Activated CD8-positive, alpha-beta T cell treated with anti-CD3 and anti-CD28 coated beads, Interleukin-2, amount 10 ng/mL, durations not matched to agents 7 days and 5 days (primary cell): ENCODE measurements at regions not wholly inside any gene's neighbourhood (a gene's known extent, or its start where the extent isn't known, plus 50 kb on each side); places are given as distances from the start of the nearest gene placed in this dataset.

ENCODE experiments used
- ATAC-seq: fragments of 150-1000 bp; cut with Tn5 transposase; one replicate; pipeline ENCODE4 v1.10.0; 2021; ENCODE audit warnings: moderate library complexity
- CTCF ChIA-PET: fragments of 350-600 bp; sonication (Branson Sonifier 250); formaldehyde crosslinking; loops from one replicate; lab custom pipeline; 2021; ENCODE audit warnings: antibody characterized with exemption; lab: Charles Lee
- POLR2A ChIA-PET: fragments of 350-600 bp; sonication (Branson Sonifier 250); formaldehyde crosslinking; loops from one replicate; lab custom pipeline; 2021; ENCODE audit warnings: antibody characterized with exemption; lab: Charles Lee
- DNase-seq: peaks from one replicate; pipeline ENCODE4 v3.0.0-alpha.2; 2020
- H3K27ac Mint-ChIP-seq: one replicate; pipeline ENCODE4 v1.8.0; 2021; ENCODE audit warnings: mild to moderate bottlenecking, mixed read lengths
- H3K27me3 Mint-ChIP-seq: one replicate; pipeline ENCODE4 v1.8.0; 2021; ENCODE audit warnings: low read depth, mixed read lengths
- H3K36me3 Mint-ChIP-seq: one replicate; pipeline ENCODE4 v1.8.0; 2021; ENCODE audit warnings: low read depth, mixed read lengths
- H3K4me1 Mint-ChIP-seq: one replicate; pipeline ENCODE4 v1.8.0; 2021; ENCODE audit warnings: low read depth, mixed read lengths
- H3K4me3 Mint-ChIP-seq: one replicate; pipeline ENCODE4 v1.8.0; 2021; ENCODE audit warnings: mild to moderate bottlenecking, mixed read lengths
- H3K9me3 Mint-ChIP-seq: one replicate; pipeline ENCODE4 v1.8.0; 2022; ENCODE audit warnings: mixed read lengths; ENCODE audit not compliant: insufficient read depth

DNA sequence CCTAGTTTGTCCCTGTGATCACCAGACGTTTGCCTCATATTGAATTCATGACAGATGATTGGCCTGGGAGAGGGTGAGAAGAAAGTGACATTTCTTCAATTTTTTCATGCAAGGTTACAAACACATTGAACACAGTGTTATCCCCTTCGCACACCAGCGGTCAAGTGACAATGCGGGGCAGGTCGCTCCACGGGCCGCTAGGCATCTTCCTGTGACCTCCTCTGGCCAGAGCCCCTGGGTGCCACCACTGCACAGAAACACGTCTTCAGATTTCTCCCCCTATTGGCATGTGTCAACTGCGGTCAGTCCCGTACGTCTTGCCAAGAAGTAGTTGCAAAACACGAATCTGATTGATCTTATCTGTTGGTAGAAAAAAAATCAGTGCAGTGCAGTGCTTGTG lies 97.1 kb downstream of the PXDC1 start:
- no peaks in the 10 kb centered on the region for H3K36me3 Mint-ChIP-seq
- DNase-seq (no peak), ATAC-seq (no peak)
- ChIA-PET CTCF (interaction anchor here (0.7 kb wide), 1 partner anchor 222 kb away, joined by 3 read pairs; no protein-coding TSS in a partner anchor), POLR2A (no interaction called here)
- H3K27ac Mint-ChIP-seq: no peak overlapping the region
- no peak overlapping the region for H3K4me3 Mint-ChIP-seq
- H3K27me3 Mint-ChIP-seq: no peaks in the 10 kb centered on the region
- H3K4me1 Mint-ChIP-seq: no peaks in the 10 kb centered on the region
- H3K9me3 Mint-ChIP-seq: no peaks in the 10 kb centered on the region

DNA sequence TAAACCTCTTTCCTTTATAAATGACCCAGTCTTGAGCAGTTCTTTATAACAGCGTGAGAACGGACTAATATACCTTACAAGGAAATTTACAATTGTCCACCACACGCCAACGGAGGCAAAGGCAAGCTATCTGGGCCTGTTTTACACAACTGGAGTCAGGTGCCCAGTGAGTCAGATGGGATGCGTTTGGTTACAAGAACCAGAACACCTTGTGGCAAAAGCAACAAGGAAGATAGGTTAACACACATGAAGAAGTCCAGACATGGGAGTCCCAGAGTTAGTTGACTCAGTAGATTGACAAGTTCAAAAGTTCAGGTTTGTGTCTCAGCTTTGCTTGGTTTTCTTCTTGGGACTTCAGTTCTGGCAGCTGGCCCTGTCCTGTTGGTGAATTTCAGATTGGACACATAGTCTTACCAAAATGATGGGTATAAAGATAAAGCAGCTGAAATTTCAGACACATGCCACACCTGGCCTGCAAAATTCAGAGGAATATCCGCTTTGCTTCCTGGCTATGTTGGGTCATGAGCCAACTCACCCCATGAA lies 97.9 kb downstream of the PXDC1 start:
- no peaks in the 10 kb centered on the region for H3K4me1 Mint-ChIP-seq
- no peaks in the 10 kb centered on the region for H3K27me3 Mint-ChIP-seq
- H3K27ac Mint-ChIP-seq: no peak overlapping the region
- no peak overlapping the region for H3K4me3 Mint-ChIP-seq
- ATAC-seq (no peak), DNase-seq (no peak)
- no peaks in the 10 kb centered on the region for H3K9me3 Mint-ChIP-seq
- ChIA-PET CTCF (no interaction called here), POLR2A (no interaction called here)
- no peaks in the 10 kb centered on the region for H3K36me3 Mint-ChIP-seq

DNA sequence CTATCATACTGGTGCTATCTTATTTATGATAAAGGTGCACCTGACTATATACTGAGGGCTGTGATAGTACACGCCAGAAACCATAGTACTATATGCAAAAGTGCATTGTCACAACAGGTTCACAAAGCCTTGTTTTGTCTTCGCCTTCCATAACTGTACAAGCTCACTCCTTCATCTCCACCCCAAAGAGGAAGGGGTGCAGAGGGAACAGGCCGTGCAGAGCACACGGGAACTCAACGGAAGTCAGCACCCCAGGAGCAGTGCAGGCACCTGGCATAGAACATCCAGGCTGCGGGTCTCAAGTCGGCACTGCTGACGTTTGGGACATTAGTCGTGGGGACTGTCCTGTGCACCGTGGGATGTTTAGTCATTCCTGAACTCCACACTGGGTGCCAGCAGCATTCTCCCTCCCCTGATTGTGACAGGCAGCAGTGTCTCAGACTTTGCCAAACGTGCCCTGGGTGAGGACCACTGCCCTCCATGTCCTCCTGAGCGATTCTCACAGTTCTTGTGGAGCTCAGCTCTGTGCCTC lies 99.7 kb downstream of the PXDC1 start:
- H3K27ac Mint-ChIP-seq: no peak overlapping the region
- H3K36me3 Mint-ChIP-seq: no peaks in the 10 kb centered on the region
- no peak for DNase-seq
- no peak for ATAC-seq
- ChIA-PET CTCF (no interaction called here), POLR2A (no interaction called here)
- no peaks in the 10 kb centered on the region for H3K27me3 Mint-ChIP-seq
- no peaks in the 10 kb centered on the region for H3K4me1 Mint-ChIP-seq
- no peaks in the 10 kb centered on the region for H3K9me3 Mint-ChIP-seq
- no peak overlapping the region for H3K4me3 Mint-ChIP-seq

DNA sequence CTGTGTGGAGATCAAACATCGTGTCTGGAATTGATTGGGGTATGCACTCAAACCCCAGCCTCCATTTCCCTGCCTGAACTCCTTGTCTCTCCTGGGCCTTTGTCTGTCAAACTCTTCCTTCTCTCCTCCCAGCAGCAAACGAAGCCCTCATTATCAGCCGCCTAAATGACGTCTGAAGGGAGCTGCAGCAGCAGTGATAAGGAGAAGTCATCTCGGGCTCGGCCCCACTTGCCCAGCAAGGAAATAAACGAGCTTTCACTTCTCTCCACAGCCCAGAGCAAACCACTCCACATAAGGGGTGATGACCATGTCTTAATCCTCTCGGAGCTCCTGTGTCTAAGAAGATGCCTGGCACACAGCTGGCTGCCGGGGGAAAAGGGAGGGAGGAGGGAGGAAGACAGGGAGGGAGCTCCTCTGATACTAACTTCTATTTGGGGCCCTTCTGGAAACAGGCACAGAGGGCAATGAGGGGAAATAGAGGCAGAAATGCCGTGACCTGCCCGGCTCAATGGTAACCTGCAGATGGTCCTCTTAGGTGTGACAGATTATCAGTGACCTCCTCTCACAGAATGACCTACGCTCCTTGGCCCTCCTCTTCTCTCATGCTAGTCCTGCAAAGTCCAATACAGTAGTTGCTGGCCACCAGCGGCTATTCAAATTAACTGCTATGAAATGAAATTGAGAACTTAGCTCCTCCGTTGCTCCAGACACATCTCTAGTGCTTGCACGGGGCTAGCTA lies 100.4 kb downstream of the PXDC1 start:
- DNase-seq: no peak
- Mint-ChIP-seq H3K4me1 (no peaks in the 10 kb centered on the region), H3K4me3 (no peak overlapping the region), H3K27ac (no peak overlapping the region), H3K9me3 (no peaks in the 10 kb centered on the region), H3K36me3 (no peaks in the 10 kb centered on the region), H3K27me3 (no peaks in the 10 kb centered on the region)
- ChIA-PET CTCF (no interaction called here), POLR2A (no interaction called here)
- no peak for ATAC-seq

DNA sequence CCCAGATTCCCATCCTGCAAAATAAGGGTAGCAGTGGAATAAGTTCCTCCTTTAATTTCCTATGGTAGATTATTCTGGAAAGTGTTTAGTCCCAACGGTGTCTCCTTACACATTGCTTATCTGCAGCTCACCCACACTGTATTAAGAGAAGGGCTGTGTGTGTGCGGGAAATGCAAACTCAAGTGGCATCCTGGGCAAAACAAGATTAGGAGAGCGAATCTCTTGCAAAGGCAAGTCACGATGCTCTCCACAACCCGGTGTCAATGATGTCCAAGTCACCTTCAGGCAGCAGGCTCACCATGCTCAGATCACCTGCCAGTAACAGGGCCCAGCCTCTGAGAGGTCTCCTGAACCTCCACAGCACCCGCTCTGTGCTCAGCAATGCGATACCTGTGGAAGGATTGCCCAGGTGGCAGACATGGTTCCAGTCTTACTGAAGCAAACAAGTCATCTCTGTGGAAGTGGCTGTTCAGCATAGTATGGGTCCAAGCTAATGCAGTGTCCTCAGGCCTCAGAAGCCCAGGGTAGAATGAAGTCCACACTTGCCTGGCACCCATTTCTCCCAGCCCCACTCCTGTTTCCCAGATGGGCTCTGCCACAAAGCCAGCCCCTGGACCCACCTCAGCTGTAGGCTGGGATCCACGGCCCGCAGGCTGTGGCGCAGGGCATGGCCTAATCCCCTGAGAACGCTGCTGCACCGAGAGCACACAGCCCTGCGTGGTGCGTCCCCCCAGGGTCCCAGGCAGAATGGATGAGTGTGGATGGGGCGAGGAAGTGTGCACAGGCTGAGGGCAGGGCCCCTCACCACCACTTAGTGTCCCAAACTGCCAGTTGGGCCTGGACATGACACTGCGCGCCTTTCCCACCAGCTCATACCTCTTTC lies 101.2 kb downstream of the PXDC1 start:
- H3K27ac Mint-ChIP-seq: no peak overlapping the region
- ChIA-PET POLR2A (no interaction called here), CTCF (no interaction called here)
- ATAC-seq (no peak), DNase-seq (no peak)
- no peaks in the 10 kb centered on the region for H3K4me1 Mint-ChIP-seq
- H3K4me3 Mint-ChIP-seq: no peak overlapping the region
- H3K9me3 Mint-ChIP-seq: no peaks in the 10 kb centered on the region
- H3K36me3 Mint-ChIP-seq: no peaks in the 10 kb centered on the region
- H3K27me3 Mint-ChIP-seq: no peaks in the 10 kb centered on the region

DNA sequence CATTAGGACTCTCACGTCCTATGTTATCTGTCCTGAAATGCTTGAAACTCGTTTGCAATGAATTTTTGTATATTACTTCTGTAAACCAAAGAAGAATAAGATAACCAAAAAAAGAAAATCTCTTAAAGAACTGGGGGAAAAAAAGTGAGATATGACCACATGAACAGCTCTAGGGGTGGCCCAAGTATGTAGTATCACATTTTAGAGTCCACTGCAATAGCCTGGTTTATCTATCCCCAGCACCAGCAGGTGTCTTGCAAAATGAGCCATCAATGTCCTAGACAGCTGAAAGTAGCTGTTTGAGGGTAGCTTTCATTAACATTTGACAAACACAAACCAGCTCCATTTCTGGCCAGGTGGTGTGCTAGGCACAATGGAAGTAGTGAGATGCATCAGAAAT lies 102.8 kb downstream of the PXDC1 start:
- H3K36me3 Mint-ChIP-seq: no peaks in the 10 kb centered on the region
- H3K4me3 Mint-ChIP-seq: no peak overlapping the region
- POLR2A ChIA-PET: no interaction called here
- no peaks in the 10 kb centered on the region for H3K27me3 Mint-ChIP-seq
- no peak for DNase-seq
- no peak for ATAC-seq
- no peaks in the 10 kb centered on the region for H3K9me3 Mint-ChIP-seq
- CTCF ChIA-PET: no interaction called here
- no peak overlapping the region for H3K27ac Mint-ChIP-seq
- no peaks in the 10 kb centered on the region for H3K4me1 Mint-ChIP-seq

DNA sequence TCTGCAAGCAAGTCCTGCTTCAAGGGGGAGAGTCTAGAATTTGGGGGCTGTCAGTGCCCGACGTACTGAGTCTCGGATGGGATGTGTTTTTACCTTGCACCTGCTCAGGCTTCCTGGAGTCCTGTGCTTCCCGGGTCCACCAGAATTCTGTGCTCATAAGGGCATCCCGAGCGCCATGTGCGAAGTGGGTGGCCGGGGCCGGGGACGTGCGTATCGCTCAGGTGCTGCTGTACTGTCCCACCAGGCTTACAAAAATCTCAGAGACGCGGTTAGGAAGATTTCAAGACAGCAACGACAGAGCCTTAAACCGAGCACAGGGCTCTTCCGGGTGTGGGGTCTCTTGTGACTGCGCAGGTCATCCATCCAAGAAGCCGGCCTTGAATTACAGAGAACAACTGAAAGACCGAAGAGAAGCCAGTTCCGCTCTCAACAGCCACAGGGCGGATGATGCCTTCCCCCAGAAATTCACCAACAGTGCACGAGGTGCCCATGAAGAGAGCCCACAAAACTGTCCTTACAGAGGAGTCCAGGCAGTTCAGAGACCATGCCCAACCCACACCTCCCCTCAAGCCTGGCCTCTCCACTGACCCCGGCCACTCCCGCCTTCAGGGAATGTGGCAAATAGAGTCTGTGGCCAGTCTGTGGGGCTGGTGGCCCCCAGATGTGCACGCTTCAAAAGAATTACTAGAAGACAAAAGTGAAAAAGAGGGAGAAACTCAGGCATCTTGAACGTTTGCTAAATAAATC lies 104.7 kb downstream of the PXDC1 start:
- ATAC-seq (no peak), DNase-seq (no peak)
- Mint-ChIP-seq H3K4me1 (no peaks in the 10 kb centered on the region), H3K4me3 (no peak overlapping the region), H3K36me3 (no peaks in the 10 kb centered on the region), H3K27me3 (no peaks in the 10 kb centered on the region), H3K9me3 (no peaks in the 10 kb centered on the region), H3K27ac (no peak overlapping the region)
- POLR2A ChIA-PET: no interaction called here
- CTCF ChIA-PET: no interaction called here

DNA sequence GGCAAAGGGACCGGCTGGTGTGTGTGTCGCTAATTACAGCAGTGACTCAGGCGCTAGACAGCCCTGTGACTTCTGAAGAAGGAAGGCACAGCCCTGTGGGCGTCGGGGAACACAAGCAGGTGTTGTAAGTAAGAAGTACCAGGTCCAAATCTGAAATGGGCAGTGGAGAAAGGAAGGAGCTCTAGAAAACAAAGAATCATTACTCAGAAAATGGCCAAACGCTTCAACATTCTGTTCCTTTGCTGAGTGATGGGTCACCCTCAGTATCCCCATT lies 106.8 kb downstream of the PXDC1 start:
- no peaks in the 10 kb centered on the region for H3K9me3 Mint-ChIP-seq
- POLR2A ChIA-PET: interaction anchor here (0.5 kb wide), 1 partner anchor 17 kb away, joined by 3 read pairs; no protein-coding TSS in a partner anchor
- H3K27ac Mint-ChIP-seq: no peak overlapping the region
- H3K4me1 Mint-ChIP-seq: no peaks in the 10 kb centered on the region
- no peaks in the 10 kb centered on the region for H3K36me3 Mint-ChIP-seq
- DNase-seq (no peak), ATAC-seq (no peak)
- H3K27me3 Mint-ChIP-seq: no peaks in the 10 kb centered on the region
- H3K4me3 Mint-ChIP-seq: no peak overlapping the region
- CTCF ChIA-PET: no interaction called here

DNA sequence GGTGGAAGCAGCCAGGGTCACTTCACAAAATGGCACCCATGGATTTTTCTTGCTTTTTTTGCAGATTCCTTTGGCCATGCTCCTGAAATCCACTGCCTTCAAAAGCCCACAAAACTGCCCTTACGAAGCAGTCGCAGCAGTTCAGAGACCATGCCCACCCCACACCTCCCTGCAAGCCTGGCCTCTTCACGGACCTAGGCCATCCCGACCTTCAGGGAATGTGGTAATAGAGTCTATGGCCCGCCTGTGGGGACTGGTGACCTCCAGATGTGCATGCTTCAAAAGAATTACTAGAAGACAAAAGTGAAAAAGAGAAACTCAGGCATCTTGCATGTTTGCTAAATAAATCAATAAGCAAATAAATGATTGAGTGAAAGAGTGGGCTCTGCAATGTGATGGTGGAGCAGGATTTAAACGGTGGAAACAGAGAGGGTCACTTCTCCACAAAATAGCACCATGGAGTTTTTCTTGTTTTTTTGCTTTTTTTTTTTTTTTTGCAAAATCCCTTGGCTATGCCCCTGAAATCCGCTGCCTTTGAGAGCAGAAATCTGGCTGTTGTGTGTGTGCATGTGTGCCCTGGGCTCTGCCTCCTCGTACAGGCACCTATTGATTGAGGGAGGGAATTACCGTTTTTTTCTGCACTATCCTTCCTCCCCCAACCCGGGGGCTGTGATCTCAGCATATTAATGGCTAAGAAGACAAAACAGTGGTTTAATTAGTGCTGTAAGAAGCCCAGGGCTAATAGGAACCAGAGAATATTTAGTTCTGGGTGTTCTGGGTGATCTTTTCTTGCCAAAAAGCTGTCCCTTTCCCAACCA lies 107.4 kb downstream of the PXDC1 start:
- no peaks in the 10 kb centered on the region for H3K4me1 Mint-ChIP-seq
- POLR2A ChIA-PET: interaction anchor here (0.5 kb wide), 1 partner anchor 17 kb away, joined by 3 read pairs; no protein-coding TSS in a partner anchor
- H3K9me3 Mint-ChIP-seq: no peaks in the 10 kb centered on the region
- CTCF ChIA-PET: no interaction called here
- ATAC-seq (no peak), DNase-seq (no peak)
- H3K27ac Mint-ChIP-seq: no peak overlapping the region
- no peaks in the 10 kb centered on the region for H3K27me3 Mint-ChIP-seq
- H3K36me3 Mint-ChIP-seq: no peaks in the 10 kb centered on the region
- no peak overlapping the region for H3K4me3 Mint-ChIP-seq

DNA sequence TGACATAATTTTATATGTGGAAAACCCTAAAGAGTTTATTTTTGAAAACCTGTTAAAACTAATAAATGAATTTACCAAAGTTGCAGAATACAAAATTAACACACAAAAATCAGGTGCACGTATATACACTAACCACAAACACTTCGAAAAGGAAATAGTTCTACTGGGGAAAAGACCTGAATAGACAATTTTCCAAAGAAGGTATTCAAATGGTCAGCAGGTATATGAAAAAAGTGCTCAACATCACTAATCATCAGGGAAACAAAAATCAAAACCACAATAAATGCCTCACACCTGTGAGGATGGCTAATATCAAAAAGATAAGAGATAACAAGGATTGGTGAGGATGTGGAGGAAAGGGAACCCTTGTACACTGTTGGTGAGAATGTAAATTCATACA lies 110.6 kb downstream of the PXDC1 start:
- Mint-ChIP-seq H3K4me1 (no peaks in the 10 kb centered on the region), H3K4me3 (no peak overlapping the region), H3K27me3 (peaks cover 2% of the 10 kb centered on the region), H3K9me3 (no peaks in the 10 kb centered on the region), H3K27ac (no peak overlapping the region), H3K36me3 (no peaks in the 10 kb centered on the region)
- no peak for ATAC-seq
- no peak for DNase-seq
- ChIA-PET CTCF (no interaction called here), POLR2A (no interaction called here)

DNA sequence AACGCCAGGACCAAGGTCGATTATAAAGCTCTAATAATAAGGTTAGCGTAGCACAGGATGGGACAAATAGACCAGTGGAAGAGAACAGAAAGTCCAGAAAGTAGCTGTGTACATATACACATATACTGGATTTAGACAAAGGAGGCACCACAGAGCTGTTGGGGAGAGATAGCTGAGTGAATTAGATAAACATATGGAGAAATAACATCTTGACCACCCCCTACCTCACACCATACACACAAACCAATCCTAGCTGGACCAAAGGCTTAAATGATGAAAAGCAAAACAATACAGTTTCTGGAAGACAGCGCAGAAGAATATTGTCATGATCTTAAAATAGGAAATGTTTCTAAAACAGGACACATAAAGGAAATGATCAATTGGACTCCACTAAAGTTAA lies 112.9 kb downstream of the PXDC1 start:
- no peak for ATAC-seq
- H3K4me3 Mint-ChIP-seq: no peak overlapping the region
- peaks cover 2% of the 10 kb centered on the region for H3K27me3 Mint-ChIP-seq
- H3K36me3 Mint-ChIP-seq: no peaks in the 10 kb centered on the region
- CTCF ChIA-PET: interaction anchor here (1.1 kb wide), 1 partner anchor 94 kb away, joined by 3 read pairs; no protein-coding TSS in a partner anchor
- H3K9me3 Mint-ChIP-seq: no peaks in the 10 kb centered on the region
- no peak overlapping the region for H3K27ac Mint-ChIP-seq
- POLR2A ChIA-PET: no interaction called here
- DNase-seq: no peak
- H3K4me1 Mint-ChIP-seq: no peaks in the 10 kb centered on the region
